ENCODE measurements at regions not wholly inside any gene's neighbourhood (a gene's known extent, or its start where the extent isn't known, plus 50 kb on each side); places are given as distances from the start of the nearest gene placed in this dataset.

DNA sequence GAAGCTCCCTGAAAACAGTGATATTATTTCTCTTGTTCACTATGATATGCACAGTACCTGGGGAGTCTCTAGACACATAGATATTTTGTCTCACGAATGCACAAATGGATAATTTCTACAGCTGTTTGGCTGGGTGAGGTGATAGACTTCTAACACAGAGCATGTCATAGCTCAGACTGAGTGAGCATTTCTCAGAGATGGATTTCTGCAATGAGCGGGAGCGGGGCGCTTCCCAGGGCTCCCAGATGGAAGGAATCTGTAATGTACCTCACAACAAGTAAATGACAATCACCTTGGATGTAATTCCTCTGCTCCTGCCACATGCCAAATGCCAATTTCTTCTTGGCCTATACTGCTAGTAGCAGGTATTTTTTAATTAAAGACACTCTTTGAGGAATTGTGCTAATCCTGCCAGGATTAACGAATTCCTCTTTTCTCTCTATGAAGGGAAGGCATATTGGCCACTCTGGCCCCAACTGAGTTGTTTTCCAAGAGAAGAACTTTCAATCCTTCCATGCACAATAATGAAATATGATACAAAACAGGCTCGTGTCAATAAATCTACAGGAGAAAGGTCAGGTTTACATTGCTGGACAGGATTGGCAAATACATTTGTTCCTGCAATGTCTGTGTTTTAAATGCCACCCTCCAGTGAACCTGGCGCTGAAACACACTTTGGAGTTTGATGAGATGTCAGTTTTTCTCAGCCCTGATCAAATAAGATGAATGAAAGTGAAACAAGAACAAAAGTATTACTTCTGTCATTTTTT, 185.3 kb downstream of the CBLN1 start:
- TF ChIP-seq, protein P1, sequence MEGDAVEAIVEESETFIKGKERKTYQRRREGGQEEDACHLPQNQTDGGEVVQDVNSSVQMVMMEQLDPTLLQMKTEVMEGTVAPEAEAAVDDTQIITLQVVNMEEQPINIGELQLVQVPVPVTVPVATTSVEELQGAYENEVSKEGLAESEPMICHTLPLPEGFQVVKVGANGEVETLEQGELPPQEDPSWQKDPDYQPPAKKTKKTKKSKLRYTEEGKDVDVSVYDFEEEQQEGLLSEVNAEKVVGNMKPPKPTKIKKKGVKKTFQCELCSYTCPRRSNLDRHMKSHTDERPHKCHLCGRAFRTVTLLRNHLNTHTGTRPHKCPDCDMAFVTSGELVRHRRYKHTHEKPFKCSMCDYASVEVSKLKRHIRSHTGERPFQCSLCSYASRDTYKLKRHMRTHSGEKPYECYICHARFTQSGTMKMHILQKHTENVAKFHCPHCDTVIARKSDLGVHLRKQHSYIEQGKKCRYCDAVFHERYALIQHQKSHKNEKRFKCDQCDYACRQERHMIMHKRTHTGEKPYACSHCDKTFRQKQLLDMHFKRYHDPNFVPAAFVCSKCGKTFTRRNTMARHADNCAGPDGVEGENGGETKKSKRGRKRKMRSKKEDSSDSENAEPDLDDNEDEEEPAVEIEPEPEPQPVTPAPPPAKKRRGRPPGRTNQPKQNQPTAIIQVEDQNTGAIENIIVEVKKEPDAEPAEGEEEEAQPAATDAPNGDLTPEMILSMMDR (IDR thresholded peaks at IDR 0.05), result no peak
- TF ChIP-seq TCF7L2 (IDR thresholded peaks at IDR 0.05; ENCODE audit: low read depth, low read length), result no peak
- TF ChIP-seq POLR2AphosphoS5 (IDR thresholded peaks at IDR 0.05; ENCODE audit: low read depth, low read length), result no peak

All from Panc1 (cell line).